ENCODE measurements at regions not wholly inside any gene's neighbourhood (a gene's known extent, or its start where the extent isn't known, plus 50 kb on each side); places are given as distances from the start of the nearest gene placed in this dataset.
A peak's percentile ranks its signal among the peaks of the same experiment; 100 is the strongest.

DNA sequence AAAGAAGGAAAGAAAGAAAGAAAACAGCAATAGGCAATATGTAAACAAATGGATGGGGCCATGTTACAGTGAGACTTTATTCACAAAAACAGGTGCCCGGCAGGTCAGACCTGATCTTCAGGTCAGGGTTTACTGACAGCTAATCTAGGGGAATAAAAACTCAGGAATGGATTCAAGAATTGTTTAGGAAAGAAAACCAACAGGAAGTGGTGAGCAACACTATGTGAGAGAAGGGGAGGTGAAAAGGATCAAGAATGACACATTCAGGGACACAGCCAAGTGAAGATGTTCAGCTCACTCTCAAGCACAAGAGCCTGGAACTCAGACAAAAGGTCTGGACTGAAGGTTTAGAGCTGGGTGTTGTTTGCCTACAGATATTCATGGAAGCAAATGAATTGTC, 244.5 kb downstream of the EFNB2 start (continued):
- TF ChIP-seq ETS1 (IDR thresholded peaks at IDR 0.05) (no peak), NANOG (IDR thresholded peaks at IDR 0.05; ENCODE audit: borderline replicate concordance) (no peak)

- no peaks in the 10 kb centered on the region for H3K79me2 ChIP-seq (replicated peaks; ENCODE audit: insufficient read depth)
- Mint-ChIP-seq H3K27ac (no peak overlapping the region), H3K27me3 (ENCODE audit: insufficient read depth, low read depth, poor library complexity) (no peaks in the 10 kb centered on the region), H3K4me3 (no peak overlapping the region), H3K9me3 (no peaks in the 10 kb centered on the region), H3K36me3 (ENCODE audit: low read depth) (no peaks in the 10 kb centered on the region; the same call in 2 of the 3 replicates), H3K4me1 (peaks cover 11% of the 10 kb centered on the region)
- peaks cover 13% of the 10 kb centered on the region; the same call in 1 of the 2 replicates for H3K9me2 ChIP-seq (ENCODE audit: insufficient read depth)
- ATAC-seq (no peak), DNase-seq (ENCODE audit: low spot score) (no peak)
- H3K27me3 ChIP-seq (ENCODE audit: insufficient read depth) = no peaks in the 10 kb centered on the region
- H3F3A ChIP-seq (replicated peaks; ENCODE audit: low read depth) = no peaks in the 10 kb centered on the region
- no peak overlapping the region for H3K4me3 ChIP-seq
- H3K36me3 ChIP-seq (ENCODE audit: insufficient read depth) = no peaks in the 10 kb centered on the region
- H3K4me2 ChIP-seq = no peak overlapping the region
- no peaks in the 10 kb centered on the region for H4K20me1 ChIP-seq (replicated peaks; ENCODE audit: insufficient read depth)
- H3K4me1 ChIP-seq (ENCODE audit: insufficient read depth) = no peaks in the 10 kb centered on the region
- peak overlapping the region; percentile 85 for H2AFZ ChIP-seq
- no peak overlapping the region for H3K27ac ChIP-seq (ENCODE audit: low read depth)
- no peak for TF ChIP-seq EZH2phosphoT487 (IDR thresholded peaks at IDR 0.05; ENCODE audit: unreplicated experiment)
- TF ChIP-seq EZH2 (IDR thresholded peaks at IDR 0.05; ENCODE audit: low read depth, unreplicated experiment) = no peak
- TF ChIP-seq NANOG (IDR thresholded peaks at IDR 0.05; ENCODE audit: borderline replicate concordance) = no peak
- no peak for TF ChIP-seq CTCF (conservative IDR thresholded peaks at IDR 0.05; ENCODE audit: low read depth in 2 of 2)
- no peak for TF ChIP-seq CREB1 (CRISPR knock-in tag; IDR thresholded peaks at IDR 0.05; ENCODE audit: low read depth)
- no peak for TF ChIP-seq POLR2AphosphoS5 (IDR thresholded peaks at IDR 0.05; ENCODE audit: low read depth)
- no peak for TF ChIP-seq ETS1 (IDR thresholded peaks at IDR 0.05)
- TF ChIP-seq REST (IDR thresholded peaks at IDR 0.05; ENCODE audit: unreplicated experiment) = no peak
- TF ChIP-seq ZNF331 (CRISPR knock-in tag; IDR thresholded peaks at IDR 0.05; ENCODE audit: low read depth) = no peak
- TF ChIP-seq STAT1 (IDR thresholded peaks at IDR 0.05; ENCODE audit: unreplicated experiment) = no peak
- no peak for TF ChIP-seq ZNF114 (CRISPR knock-in tag; IDR thresholded peaks at IDR 0.05)
- no peak for TF ChIP-seq ZNF462 (CRISPR knock-in tag; IDR thresholded peaks at IDR 0.05)
Observed at GRCh38 chr13:106287351-106287750, 248.1 kb downstream of the EFNB2 start.

All from GM23338 (cell line).